DMS79 treated with DMSO at 0.1 percent for 48 hours (cell line): ENCODE measurements at regions not wholly inside any gene's neighbourhood (a gene's known extent, or its start where the extent isn't known, plus 50 kb on each side); places are given as distances from the start of the nearest gene placed in this dataset.

Experiments
- DNase-seq: peaks from one replicate; lab custom pipeline; 2025; lab: John Stamatoyannopoulos, UW

DNA sequence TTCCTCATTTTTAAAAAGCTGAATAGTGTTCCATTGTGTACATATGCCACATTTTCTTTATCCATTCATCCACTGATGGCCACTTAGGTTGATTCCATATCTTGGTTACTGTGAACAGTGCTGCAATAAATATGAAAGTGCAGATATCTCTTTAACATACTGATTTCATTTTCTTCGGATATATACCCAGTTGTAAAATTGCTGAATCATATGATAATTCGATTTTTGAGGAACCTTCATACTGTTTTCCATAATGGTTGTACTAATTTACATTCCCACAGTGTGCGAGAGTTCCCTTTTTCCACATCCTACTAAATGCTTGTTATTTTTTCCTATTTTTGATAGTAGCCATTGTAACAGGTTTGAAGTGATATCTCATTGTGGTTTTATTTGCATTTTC is 263.2 kb downstream of the STK31 start:
- DNase-seq, result no peak

- no peak for DNase-seq
Measured at GRCh38 chr7:23980081-23980480, 270.1 kb downstream of the STK31 start.

DNA sequence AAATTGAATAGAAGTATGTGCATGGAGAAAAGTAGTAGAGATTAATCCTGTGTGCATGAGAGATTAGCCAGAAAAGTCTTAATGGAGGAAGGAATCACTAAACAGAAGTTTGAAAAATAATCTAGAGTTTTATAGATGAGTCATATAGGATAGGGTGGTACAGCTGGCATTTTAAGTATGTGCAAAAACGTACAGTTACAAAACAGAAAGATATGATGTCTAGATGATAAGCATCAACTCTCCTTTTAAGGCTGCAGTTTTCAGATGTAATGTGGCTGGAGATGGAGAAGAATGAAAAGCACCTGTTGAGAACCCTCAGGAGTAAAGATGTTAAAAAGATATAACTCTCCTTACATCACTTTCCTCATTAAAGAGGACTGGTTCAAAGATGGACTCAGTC is 271.3 kb downstream of the STK31 start:
- no peak for DNase-seq

DNA sequence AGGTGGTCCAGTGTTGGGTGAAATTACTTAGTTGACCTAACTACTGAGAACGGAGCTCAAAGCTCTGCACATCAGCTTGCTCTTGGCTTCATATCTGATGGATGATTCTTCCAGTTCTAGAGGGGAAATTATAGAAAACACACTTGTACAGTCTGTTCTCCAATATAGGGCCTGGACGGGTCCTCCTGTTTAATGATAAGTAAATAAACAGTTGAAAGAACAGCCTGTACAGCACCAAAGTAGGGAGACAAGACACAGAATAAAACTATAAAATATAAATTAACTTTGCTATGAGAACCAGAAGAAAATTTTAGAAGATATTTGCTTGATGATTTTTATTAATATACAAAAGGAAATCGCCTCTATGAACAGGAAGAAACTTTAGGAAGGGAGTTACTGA is 271.7 kb downstream of the STK31 start:
- no peak for DNase-seq

DNA sequence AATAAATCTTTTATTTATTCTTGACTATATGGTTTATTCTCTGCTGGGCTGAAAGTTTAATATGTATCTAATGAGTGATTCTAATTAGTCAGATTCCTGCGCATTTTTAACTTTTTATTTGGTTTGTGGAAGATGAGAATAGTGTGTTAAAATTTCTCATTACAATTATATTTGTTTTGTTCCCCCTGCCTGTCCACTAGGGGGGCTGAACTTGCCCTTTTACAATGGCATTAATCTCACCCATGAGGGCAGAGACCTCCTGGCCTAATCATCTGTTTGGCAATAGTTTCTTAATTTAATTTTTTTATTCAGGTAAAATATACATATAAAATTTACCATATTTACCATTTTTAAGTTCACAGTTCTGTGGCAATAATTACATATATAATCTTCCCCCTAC is 278.5 kb upstream of the NPY start:
- no peak for DNase-seq

DNA sequence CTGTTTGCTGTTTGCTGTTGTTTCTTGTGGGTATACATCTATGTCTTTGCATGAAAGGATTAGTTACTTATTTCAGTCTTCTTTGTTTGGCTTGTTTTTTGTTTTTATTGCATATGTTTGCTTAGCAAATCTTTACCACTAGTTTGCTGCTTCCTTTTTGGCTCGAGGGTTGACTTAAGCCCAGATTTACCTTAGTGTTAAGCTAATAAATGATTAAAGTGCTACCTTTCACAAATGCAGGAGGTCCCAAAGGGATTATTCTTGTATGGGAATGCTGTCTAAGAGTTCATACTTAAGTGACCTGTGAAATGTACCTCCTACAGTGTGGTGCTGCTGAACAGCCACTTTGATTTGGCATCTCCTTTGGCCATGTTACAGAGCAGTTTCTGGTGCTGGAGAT is 273.5 kb upstream of the NPY start:
- DNase-seq, result no peak

DNA sequence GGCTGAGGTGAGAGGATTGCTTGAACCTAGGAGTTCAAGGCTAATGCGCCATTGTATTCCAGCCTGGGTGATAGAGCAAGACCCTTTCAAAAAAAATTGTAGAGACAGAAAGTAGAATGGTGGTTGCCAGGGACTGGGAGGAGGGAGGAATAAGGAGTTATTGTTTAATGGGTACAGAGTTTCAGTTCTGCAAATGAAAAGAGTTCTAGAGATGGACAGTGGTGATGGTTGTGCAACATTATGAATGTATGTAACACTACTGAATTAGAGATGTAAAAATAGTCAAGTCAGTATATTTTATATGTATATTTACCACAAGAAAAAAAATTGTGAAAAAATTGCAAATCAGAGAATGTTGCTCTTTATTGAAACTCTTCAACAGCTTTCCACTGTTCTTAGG is 266.5 kb upstream of the NPY start:
- no peak for DNase-seq

DNA sequence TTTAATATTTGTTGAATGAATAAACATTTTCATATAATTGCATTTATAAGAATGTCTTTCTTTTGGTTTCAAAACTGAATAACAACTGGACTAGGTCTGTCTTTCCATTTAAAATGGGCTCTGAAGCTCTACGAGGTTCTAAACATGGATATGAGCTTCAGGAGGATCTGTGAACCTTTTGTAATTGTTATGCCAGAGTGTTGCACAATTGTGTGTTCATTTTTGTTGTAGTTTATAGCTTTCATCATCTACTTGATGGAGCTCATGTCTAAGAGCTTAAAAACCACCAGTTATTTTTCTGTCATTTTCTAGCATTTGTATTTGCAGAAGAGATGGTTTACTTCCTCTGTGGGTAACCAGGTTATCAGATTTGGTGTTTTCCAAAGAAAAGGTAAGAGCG is 265.7 kb upstream of the NPY start:
- no peak for DNase-seq

DNA sequence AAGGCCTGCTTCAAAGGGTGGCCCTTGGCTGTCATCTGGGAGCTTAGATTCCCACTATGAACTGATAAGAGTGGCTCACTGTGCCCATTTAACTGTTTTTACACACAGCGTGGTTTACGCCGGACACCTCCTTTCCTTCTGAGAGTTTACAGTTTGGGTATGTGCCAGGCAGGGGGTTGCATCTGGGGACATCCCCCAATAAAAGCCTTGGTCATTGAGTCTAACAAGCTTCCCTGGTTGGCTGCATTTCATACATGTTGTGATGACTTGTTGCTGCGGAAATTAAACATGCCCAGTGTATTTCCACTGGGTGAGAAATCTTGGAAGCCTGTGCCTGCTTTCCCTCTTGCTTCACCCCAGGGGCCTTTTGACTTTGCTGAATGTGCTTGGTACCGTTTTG is 264.1 kb upstream of the NPY start:
- DNase-seq, result no peak

- peak; percentile 34 for DNase-seq
Measured at GRCh38 chr7:24024276-24025068, 259.5 kb upstream of the NPY start.

DNA sequence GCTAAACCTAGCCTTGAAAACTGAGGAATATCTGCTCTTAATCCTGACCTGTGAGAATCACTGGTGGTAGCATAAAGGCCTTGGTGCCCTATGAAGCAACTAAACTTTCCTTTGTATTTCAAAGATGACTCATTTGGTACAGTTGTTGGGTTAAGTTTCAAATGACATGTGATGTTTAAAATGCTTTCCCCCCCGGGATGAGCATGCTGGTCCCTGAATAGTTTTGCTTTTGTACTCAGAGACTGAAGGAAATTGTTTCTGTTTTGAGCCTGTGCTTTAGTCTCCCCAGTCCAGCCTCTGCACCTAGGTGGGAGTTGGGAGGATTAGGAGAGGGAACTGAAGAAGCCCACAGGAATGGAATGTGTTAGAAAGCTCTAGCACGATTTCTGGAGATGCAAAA is 258.9 kb upstream of the NPY start:
- no peak for DNase-seq

DNA sequence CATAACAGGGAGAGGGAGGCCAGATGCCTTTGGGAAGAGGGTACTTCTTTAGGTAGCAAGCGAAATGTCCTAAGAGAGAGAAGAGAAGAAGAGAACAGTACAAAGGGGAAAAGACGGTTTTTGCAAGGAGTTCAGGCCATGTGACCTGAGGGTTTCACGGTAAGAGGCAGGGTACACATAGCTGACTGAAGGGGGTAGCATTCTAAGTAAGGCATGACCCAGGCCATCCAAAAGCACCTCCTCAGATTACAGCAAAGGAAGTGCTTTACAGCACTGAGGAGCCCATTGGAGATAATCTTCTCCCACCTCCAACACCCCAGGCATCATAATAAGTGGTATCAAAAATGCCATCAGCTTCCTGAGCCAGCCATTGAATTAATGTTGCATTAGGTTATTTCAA is 258.2 kb upstream of the NPY start:
- DNase-seq, result no peak

DNA sequence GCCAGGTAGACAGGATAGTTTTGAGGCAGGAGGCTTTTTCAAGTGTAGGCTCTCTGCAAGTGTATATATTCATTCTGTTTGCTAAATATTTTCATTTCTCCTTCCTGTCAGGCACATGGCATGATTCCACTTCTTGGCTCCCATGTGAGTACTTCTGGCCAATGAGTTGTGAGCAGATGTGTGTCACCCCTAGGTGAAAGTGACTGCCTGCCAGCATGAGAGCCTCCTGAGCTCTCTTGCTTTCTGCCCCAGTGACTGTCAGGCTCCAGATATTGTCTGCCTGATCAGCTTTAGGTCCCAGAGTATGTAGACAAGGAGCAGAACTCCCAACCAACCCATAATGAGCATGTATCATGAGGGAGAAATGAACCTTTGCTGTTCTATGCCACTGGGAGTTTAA is 257.6 kb upstream of the NPY start:
- DNase-seq, result peak; percentile 41

GRCh38 chr7:24029068-24029467 is 254.9 kb upstream of the NPY start:
- no peak for DNase-seq

DNA sequence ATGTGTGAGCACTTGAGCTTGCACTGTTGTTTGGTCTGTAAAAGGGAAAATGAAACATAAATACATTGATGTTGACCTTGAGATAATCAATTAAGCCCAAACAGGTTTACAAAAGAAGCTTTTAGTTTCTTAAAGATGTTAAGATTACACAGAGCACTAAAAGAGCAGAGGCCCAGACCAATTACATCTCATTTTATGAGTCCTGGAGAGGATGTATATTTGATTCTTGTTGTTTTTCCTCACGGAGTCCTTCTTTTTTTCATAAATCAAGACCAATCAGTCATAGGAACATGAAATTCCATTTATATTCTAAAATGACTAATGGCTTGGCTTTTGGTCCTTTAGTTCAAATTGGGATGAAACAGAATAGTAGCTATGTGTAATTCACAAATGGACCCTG is 249.7 kb upstream of the NPY start:
- no peak for DNase-seq

DNA sequence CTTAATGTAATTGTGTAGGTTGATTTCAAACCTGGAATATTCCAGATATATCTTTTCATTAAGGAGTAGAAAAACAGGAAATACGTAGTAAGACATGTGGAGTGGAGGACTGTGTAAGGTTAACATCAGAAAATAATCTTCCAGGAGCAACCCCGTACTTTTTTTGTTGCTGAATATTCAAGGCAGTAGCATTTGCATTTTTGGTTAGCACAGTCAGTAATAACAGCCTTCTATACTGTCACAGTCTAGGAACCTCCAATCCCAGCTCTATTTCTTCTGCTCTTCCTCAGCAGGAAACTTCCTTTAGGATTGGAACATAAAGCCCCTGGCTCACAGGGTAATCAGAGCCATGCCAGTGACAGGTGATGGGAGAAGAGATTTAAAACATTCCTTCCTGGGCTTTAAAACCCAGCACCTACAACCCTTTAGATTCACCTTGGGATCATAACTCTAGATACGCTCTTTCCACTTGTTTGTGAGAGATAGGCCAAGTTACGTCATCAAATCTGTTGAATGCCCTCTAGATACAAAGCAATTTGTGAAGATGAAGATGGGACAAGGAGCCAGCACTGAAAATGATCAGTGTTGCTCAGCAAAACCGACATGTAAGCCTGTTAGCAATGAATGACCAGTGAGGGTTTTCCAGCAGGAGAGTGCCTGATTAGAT is 248.5 kb upstream of the NPY start:
- no peak for DNase-seq

DNA sequence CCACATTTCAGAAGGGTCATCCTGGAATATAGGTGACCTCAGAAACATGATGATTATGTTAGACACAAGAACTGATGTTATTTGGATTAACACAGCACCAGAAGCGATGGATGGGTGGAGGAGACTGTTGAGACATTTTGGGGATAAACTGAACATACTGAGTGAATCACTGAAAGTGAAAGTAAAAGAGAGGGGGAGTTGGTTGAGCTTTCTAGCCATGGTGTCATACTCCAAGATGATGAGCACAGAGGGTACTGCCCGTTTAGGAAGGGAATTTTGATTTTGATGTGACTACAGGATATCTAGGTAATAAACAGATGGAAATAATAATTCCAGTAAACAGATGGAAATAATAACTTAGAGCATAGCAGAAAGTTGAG is 248.0 kb upstream of the NPY start:
- DNase-seq, result no peak

DNA sequence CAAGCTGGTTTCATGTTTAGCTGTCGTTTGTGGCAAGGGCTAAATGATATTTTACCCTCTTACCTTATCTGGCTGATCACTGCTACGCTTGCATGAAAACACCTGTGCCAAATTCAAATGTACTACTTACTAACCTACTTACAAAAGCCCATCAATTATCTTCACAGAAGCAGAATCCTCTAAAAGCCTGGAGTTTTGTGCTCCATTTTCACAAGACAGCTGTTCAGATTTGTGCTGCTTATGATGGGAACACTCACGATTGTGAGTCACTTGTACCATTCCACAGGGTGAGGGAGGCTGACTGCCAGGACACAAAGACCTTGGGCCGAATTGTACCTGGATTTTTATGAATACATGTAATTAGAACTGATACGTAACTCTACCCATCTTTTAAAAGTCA is 245.0 kb upstream of the NPY start:
- peak; percentile 92 for DNase-seq

- DNase-seq, result no peak
Measured at GRCh38 chr7:24039991-24040624, 243.9 kb upstream of the NPY start.

DNA sequence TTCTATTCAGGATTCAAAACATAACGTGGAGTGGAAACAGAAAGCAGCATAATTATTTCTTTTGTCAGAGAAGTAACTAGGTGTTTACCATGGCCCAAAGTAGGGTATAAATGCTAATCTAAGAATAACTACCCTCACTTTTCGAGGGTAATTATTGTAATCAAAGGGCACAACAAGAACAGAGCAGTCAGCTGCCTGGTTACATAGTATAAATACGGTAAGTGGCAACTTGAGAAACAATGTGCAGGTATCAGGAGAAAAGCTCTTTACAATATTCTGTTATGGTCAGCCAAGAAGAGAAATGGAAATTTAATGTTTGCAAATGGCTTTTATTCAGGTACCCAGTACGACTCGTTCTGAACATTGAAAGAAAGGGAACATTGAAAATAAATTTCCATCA is 242.0 kb upstream of the NPY start:
- DNase-seq, result no peak

DNA sequence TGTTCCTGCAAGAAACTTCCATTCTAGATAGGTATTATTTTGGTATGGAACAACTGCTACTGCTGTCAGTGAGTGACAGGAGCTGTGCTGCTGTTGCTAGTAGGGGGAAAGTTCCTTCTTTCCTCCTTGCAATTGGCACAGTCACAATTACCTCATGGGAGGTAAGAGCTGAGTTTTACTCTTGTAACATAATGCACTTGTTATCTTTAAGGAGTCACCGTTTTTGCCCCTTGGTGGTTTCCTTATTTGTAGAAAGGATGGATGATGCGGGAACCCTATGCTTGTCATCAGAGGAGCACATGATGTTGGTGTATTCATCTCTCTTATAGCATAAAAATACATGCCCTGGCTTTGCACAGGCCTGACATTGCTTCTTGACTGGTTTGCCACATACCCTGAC is 234.7 kb upstream of the NPY start:
- no peak for DNase-seq

DNA sequence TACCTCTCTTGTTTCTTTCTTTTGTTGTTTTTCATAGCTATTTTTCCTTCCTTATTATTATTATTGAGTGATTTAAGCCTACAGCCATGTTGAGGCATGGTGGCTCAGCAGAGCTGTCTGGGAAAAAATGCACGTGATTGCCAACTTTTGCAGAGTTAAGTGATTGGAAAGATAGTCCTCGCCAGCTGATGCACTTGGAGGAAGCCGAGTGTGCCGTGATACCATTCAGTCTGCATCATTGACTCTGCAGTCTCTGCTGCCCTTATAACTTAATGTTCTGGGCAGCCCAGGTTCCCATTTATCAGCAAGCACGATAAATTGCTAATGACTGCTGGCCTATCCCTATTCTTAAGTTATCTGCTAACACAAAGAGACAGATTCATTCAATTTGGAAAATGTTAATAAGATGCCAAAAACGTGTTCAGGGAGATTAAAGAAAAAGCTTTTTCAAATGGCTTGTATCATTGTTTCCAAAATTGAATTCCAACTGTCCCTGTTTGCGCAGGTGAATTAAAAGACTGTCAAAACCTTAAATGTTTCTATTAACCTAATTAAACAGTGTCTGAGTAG is 232.9 kb upstream of the NPY start:
- DNase-seq, result no peak

DNA sequence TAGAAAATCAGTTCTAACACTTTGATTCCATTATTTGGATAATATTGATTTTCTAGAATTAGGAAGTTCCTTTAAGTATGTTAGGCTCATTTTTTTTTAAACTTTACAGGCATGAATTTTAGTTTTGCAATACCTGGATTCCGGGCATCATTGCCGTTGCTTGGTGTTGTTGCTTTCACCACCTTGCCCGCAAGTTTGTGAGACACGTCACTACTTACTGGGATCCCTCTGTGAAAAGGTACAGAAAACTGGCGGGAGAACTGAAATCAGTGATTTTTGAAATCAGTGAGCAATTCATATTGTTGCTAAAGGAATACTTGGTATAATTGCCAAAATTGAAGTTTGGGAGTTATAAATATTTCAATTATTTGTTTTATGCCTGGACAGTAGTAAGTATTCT is 232.3 kb upstream of the NPY start:
- DNase-seq, result no peak
